Central memory CD8-positive, alpha-beta T cell (primary cell): ENCODE measurements at regions not wholly inside any gene's neighbourhood (a gene's known extent, or its start where the extent isn't known, plus 50 kb on each side); places are given as distances from the start of the nearest gene placed in this dataset.
"Not testable (repeated sequence)": the region's sequence is repeated elsewhere in the genome, so short reads cannot be mapped to it uniquely, and the experiment has no call there.

Experiments used
- ATAC-seq: fragments of 150-1000 bp; cut with Tn5 transposase; replicated peaks from 2 replicates; pipeline ENCODE4 v1.10.0; 2022; ENCODE audit warnings: mild to moderate bottlenecking, moderate FRiP score, moderate number of reproducible peaks; ENCODE audit not compliant: poor library complexity, severe bottlenecking; ENCODE audit errors: extremely low read depth
- DNase-seq, 2 donors: peaks; one replicate each; pipeline ENCODE4 v3.0.0; 2021; ENCODE audit warnings: low spot score in 2 of 2
- H3K27ac Mint-ChIP-seq: one replicate; pipeline ENCODE4 v1.8.0; 2022; ENCODE audit warnings: low read depth, mild to moderate bottlenecking, moderate library complexity, mixed read lengths
- H3K27me3 Mint-ChIP-seq: one replicate; pipeline ENCODE4 v1.8.0; 2022; ENCODE audit warnings: mixed read lengths
- H3K36me3 Mint-ChIP-seq: one replicate; pipeline ENCODE4 v1.8.0; 2022; ENCODE audit warnings: mild to moderate bottlenecking, moderate library complexity, mixed read lengths; ENCODE audit not compliant: insufficient read depth
- H3K4me1 Mint-ChIP-seq: one replicate; pipeline ENCODE4 v1.8.0; 2022; ENCODE audit warnings: mixed read lengths
- H3K4me3 Mint-ChIP-seq: one replicate; pipeline ENCODE4 v1.8.0; 2022; ENCODE audit warnings: mild to moderate bottlenecking, moderate library complexity, mixed read lengths
- H3K9me3 Mint-ChIP-seq: one replicate; pipeline ENCODE4 v1.8.0; 2022; ENCODE audit warnings: mixed read lengths

- Mint-ChIP-seq H3K36me3 (no peaks in the 10 kb centered on the region), H3K4me1 (peaks cover 18% of the 10 kb centered on the region), H3K4me3 (no peak overlapping the region), H3K27me3 (no peaks in the 10 kb centered on the region), H3K27ac (no peak overlapping the region), H3K9me3 (no peaks in the 10 kb centered on the region)
- DNase-seq (no peak), ATAC-seq (no peak)
These were observed 112.6 kb upstream of the DYRK2 start for GRCh38 chr12:67535971-67536370.

DNA sequence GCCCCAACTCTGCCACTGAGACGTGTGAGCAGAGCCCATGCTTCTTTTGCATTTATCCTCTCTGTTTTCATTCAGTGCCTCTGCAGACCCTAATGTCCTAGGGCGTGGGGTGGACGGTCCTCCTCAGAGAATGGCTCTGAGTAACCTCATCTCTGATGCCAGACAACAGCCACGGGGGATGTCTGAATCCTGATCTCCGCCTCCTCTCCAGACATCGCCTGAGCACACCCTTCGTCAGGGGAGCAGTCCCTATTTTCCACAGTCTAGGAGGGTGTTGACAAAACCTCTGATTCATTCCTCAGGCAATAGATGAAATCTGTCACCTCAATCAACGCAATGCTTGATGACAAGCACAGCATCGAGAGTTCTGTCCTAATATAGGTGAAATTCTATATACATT is 109.2 kb upstream of the DYRK2 start:
- no peak for ATAC-seq

GRCh38 chr12:67539946-67540345 is 108.6 kb upstream of the DYRK2 start:
- Mint-ChIP-seq H3K4me3 (no peak overlapping the region), H3K27ac (no peak overlapping the region), H3K36me3 (no peaks in the 10 kb centered on the region), H3K9me3 (no peaks in the 10 kb centered on the region), H3K27me3 (no peaks in the 10 kb centered on the region), H3K4me1 (peaks cover 37% of the 10 kb centered on the region)
- ATAC-seq, result no peak
- DNase-seq, result no peak

More for the DNA sequence above, 109.2 kb upstream of the DYRK2 start:
- no peak for DNase-seq
- no peaks in the 10 kb centered on the region for H3K36me3 Mint-ChIP-seq
- H3K4me3 Mint-ChIP-seq, result no peak overlapping the region
- peaks cover 37% of the 10 kb centered on the region for H3K4me1 Mint-ChIP-seq
- no peaks in the 10 kb centered on the region for H3K27me3 Mint-ChIP-seq
- no peak overlapping the region for H3K27ac Mint-ChIP-seq
- H3K9me3 Mint-ChIP-seq, result no peaks in the 10 kb centered on the region

- Mint-ChIP-seq H3K27me3 (no peaks in the 10 kb centered on the region), H3K9me3 (no peaks in the 10 kb centered on the region), H3K27ac (peak overlapping the region; percentile 20), H3K4me1 (peaks cover 37% of the 10 kb centered on the region), H3K36me3 (no peaks in the 10 kb centered on the region), H3K4me3 (no peak overlapping the region)
- ATAC-seq, result no peak
- no peak for DNase-seq
These were observed 107.5 kb upstream of the DYRK2 start for GRCh38 chr12:67540920-67541624.

DNA sequence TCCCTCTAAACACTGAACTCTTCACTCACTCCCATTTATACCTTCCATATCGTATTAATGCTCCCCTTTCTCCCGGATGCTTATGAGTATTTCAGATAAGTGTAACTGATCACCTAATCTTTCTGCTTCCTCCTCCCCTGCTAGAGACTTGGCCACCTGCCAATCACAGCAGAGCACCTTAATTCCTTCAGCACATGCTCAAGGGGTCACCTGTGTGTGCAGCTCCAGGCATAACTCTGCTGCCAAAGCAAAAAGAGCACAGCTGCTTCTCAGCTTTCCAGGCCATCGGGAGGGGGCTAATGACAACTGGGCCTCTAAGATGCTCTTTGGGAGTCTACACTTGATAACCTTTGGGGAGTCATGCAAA is 106.9 kb upstream of the DYRK2 start:
- H3K9me3 Mint-ChIP-seq, result no peaks in the 10 kb centered on the region
- no peaks in the 10 kb centered on the region for H3K27me3 Mint-ChIP-seq
- H3K4me3 Mint-ChIP-seq, result no peak overlapping the region
- no peak for DNase-seq
- ATAC-seq, result no peak
- H3K36me3 Mint-ChIP-seq, result no peaks in the 10 kb centered on the region
- peak overlapping the region; percentile 20 for H3K27ac Mint-ChIP-seq
- peaks cover 37% of the 10 kb centered on the region for H3K4me1 Mint-ChIP-seq

- Mint-ChIP-seq H3K27ac (no peak overlapping the region), H3K9me3 (no peaks in the 10 kb centered on the region), H3K4me1 (peaks cover 27% of the 10 kb centered on the region), H3K27me3 (no peaks in the 10 kb centered on the region), H3K36me3 (no peaks in the 10 kb centered on the region), H3K4me3 (no peak overlapping the region)
- DNase-seq (no peak), ATAC-seq (no peak)
These were observed 105.3 kb upstream of the DYRK2 start for GRCh38 chr12:67543021-67543770.

DNA sequence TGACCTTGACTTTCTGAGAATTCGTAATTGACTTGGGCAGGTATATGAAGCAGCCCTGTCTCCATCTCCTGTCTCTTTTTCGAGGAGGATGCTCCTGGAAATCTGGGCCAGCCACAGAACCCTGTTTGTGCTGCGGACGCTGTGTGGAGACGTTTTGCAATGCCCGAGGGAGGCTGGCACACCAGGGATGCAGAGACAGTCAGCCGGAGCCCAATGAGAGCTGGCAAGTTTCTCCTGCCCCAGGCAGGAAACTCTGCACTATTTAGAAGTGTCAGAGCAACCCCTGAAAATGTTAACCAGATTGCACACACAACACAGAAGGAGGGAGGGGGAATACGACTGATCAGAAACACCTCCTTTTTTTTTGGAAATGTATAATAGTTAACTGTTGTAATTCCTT is 103.2 kb upstream of the DYRK2 start:
- Mint-ChIP-seq H3K27ac (no peak overlapping the region), H3K9me3 (no peaks in the 10 kb centered on the region), H3K4me3 (no peak overlapping the region), H3K4me1 (peaks cover 20% of the 10 kb centered on the region), H3K36me3 (peaks cover 1% of the 10 kb centered on the region), H3K27me3 (no peaks in the 10 kb centered on the region)
- no peak for ATAC-seq
- DNase-seq, result no peak

DNA sequence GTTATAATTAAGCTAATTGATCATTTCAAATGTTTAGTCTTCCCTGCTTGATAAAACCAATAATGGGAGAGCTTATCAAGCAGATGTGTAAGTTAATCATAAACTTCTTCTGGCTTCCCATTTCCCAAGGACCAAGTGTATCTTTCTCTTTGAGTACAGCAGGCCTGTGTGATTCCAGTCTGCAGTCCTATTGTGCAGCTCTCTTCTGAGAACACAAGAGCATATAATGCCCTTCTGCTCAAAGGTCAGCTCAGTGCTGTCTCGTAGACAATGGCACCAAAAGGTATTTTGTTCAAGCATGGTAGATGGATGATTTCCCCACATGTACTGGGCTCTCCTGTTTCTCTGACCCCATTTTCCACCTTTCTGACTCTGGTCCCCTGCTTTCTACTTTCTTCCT is 101.8 kb upstream of the DYRK2 start:
- H3K4me1 Mint-ChIP-seq, result peaks cover 14% of the 10 kb centered on the region
- no peak overlapping the region for H3K27ac Mint-ChIP-seq
- H3K36me3 Mint-ChIP-seq, result peaks cover 1% of the 10 kb centered on the region
- H3K27me3 Mint-ChIP-seq, result no peaks in the 10 kb centered on the region
- no peak overlapping the region for H3K4me3 Mint-ChIP-seq
- ATAC-seq, result no peak
- H3K9me3 Mint-ChIP-seq, result no peaks in the 10 kb centered on the region
- no peak for DNase-seq

DNA sequence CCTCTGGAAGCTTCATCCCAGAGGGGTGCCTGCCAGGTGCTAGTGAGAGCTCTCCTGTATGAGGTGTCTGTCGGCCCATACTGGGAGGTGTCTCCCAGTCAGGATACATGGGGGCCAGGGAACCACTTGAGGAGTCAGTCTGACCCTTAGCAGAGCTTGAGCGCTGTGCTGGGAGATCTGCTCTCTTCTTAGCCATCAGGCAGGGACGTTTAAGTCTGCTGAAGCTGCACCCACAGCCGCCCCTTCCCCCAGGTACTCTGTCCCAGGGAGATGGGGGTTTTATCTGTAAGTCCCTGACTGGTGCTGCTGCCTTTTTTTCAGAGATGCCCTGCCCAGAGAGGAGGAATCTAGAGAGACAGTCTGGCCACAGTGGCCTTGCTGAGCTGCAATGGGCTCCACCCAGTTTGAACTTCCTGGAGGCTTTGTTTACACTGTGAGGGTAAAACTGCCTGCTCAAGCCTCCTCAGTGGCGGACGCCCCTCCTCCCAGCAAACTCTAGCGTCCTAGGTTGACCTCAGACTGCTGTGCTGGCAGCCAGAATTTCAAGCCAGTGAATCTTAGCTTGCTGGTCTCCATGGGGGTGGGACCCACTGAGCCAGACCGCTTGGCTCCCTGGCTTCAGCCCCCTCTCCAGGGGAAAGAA is 93.3 kb upstream of the DYRK2 start:
- H3K9me3 Mint-ChIP-seq, H3K36me3 Mint-ChIP-seq, H3K27me3 Mint-ChIP-seq, H3K27ac Mint-ChIP-seq, H3K4me1 Mint-ChIP-seq: not testable (repeated sequence)
- ATAC-seq (peak; percentile 65), DNase-seq (peak in 1 of 2 donors; percentile 13)
- H3K4me3 Mint-ChIP-seq, result peak overlapping the region; percentile 54

DNA sequence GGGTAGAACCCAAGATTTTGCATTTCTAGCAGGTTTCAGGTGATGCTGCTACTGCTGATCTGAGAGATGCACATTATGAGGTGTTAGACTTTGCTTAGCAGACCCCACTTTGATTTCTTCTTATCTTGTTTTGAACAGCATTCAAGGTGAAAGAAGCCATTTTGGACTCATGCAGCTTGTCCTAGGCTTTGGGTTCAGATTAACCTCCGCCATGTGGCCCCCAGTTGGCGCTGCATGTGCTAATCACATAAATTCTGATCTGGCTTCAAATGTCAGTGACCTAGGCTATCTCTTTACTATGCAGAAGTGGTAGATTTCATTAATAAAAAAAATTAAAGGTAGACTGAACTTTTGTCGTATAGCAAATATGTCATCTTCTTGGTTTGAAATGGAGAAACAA is 89.8 kb upstream of the DYRK2 start:
- H3K27ac Mint-ChIP-seq, result no peak overlapping the region
- no peaks in the 10 kb centered on the region for H3K9me3 Mint-ChIP-seq
- H3K4me1 Mint-ChIP-seq, result no peaks in the 10 kb centered on the region
- H3K27me3 Mint-ChIP-seq, result no peaks in the 10 kb centered on the region
- ATAC-seq, result no peak
- DNase-seq, result no peak
- H3K4me3 Mint-ChIP-seq, result no peak overlapping the region
- H3K36me3 Mint-ChIP-seq, result peaks cover 2% of the 10 kb centered on the region

GRCh38 chr12:67559751-67560150 is 88.8 kb upstream of the DYRK2 start:
- H3K4me3 Mint-ChIP-seq, result no peak overlapping the region
- H3K27ac Mint-ChIP-seq, result no peak overlapping the region
- H3K4me1 Mint-ChIP-seq, result no peaks in the 10 kb centered on the region
- no peaks in the 10 kb centered on the region for H3K9me3 Mint-ChIP-seq
- peaks cover 2% of the 10 kb centered on the region for H3K36me3 Mint-ChIP-seq
- DNase-seq (no peak), ATAC-seq (no peak)
- H3K27me3 Mint-ChIP-seq, result no peaks in the 10 kb centered on the region

GRCh38 chr12:67562513-67563287 is 85.8 kb upstream of the DYRK2 start:
- no peak overlapping the region for H3K27ac Mint-ChIP-seq
- no peaks in the 10 kb centered on the region for H3K9me3 Mint-ChIP-seq
- no peak for DNase-seq
- H3K27me3 Mint-ChIP-seq, result no peaks in the 10 kb centered on the region
- no peaks in the 10 kb centered on the region for H3K4me1 Mint-ChIP-seq
- no peak overlapping the region for H3K4me3 Mint-ChIP-seq
- peaks cover 2% of the 10 kb centered on the region for H3K36me3 Mint-ChIP-seq
- no peak for ATAC-seq
